Fibroblast of villous mesenchyme (primary cell): ENCODE measurements at regions not wholly inside any gene's neighbourhood (a gene's known extent, or its start where the extent isn't known, plus 50 kb on each side); places are given as distances from the start of the nearest gene placed in this dataset.

Experiments
- DNase-seq: peaks from one replicate; pipeline ENCODE4 v3.0.0-alpha.2; 2010; ENCODE audit warnings: low read depth
- H3K4me3 ChIP-seq: 2 replicates; pipeline ENCODE4 v1.5.1; 2011; ENCODE audit warnings: low read depth, mild to moderate bottlenecking, low read length
- TF ChIP-seq, protein P1 (sequence below): IDR thresholded peaks from 2 replicates; pipeline ENCODE4 v1.5.1; 2012; ENCODE audit warnings: low read depth, mild to moderate bottlenecking, low read length; ENCODE audit not compliant: insufficient read depth

- no peak for DNase-seq
- TF ChIP-seq, protein P1, sequence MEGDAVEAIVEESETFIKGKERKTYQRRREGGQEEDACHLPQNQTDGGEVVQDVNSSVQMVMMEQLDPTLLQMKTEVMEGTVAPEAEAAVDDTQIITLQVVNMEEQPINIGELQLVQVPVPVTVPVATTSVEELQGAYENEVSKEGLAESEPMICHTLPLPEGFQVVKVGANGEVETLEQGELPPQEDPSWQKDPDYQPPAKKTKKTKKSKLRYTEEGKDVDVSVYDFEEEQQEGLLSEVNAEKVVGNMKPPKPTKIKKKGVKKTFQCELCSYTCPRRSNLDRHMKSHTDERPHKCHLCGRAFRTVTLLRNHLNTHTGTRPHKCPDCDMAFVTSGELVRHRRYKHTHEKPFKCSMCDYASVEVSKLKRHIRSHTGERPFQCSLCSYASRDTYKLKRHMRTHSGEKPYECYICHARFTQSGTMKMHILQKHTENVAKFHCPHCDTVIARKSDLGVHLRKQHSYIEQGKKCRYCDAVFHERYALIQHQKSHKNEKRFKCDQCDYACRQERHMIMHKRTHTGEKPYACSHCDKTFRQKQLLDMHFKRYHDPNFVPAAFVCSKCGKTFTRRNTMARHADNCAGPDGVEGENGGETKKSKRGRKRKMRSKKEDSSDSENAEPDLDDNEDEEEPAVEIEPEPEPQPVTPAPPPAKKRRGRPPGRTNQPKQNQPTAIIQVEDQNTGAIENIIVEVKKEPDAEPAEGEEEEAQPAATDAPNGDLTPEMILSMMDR, result no peak
- H3K4me3 ChIP-seq, result no peak overlapping the region
Measured at GRCh38 chr1:30280572-30280971, 442.8 kb downstream of the MATN1 start.

DNA sequence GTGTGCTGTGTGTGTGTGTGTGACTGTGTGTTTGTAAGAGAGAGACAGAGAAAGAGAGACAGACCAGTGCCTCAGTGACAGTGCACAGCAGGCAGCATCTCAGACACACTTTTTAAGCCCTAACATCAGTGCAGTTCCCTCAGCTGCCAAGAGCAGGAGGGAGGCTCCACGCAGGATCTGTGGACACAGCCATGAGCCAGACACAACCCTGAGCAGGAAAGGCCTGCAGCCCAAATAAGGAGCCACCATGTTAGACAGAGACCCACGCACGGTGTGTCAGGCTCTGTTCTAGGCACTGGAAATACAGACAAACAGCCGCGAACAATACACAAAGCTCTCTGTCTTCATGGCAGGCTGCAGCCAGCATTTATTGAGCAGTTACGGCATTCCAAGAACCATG, 445.5 kb downstream of the MATN1 start:
- TF ChIP-seq, protein P1, result no peak
- H3K4me3 ChIP-seq, result no peak overlapping the region
- no peak for DNase-seq

DNA sequence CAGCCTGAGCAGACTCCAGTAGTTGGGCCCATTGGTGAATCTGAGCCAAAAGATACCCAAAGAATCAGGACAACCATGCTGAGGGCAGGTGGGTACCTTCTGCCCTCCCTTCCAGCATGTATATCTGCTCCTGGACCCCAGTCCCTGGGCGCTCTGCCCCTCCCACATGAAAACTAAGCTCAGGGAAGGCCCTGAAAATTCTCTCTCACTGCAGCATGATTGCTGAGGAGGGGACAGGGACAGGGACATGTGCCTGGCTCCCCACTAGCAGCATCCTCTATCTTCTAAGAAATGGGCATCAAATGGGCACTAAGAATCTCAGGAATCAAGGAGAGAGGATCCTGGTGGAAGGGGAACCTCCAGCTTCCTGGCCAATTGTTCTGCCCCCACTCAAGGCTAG, 446.0 kb downstream of the MATN1 start:
- no peak for DNase-seq
- TF ChIP-seq, protein P1, result no peak
- H3K4me3 ChIP-seq, result no peak overlapping the region

- H3K4me3 ChIP-seq, result no peak overlapping the region
- DNase-seq, result no peak
- TF ChIP-seq, protein P1, result no peak
Measured at GRCh38 chr1:30275926-30276764, 447.2 kb downstream of the MATN1 start.

GRCh38 chr1:30274976-30275621, 448.3 kb downstream of the MATN1 start:
- no peak for DNase-seq
- TF ChIP-seq, protein P1, result no peak
- H3K4me3 ChIP-seq, result no peak overlapping the region

GRCh38 chr1:30274173-30274970, 449.0 kb downstream of the MATN1 start:
- H3K4me3 ChIP-seq, result no peak overlapping the region
- DNase-seq, result no peak
- TF ChIP-seq, protein P1, result no peak
